ENCODE measurements at regions not wholly inside any gene's neighbourhood (a gene's known extent, or its start where the extent isn't known, plus 50 kb on each side); places are given as distances from the start of the nearest gene placed in this dataset.
"Not testable (repeated sequence)": the region's sequence is repeated elsewhere in the genome, so short reads cannot be mapped to it uniquely, and the experiment has no call there.

DNA sequence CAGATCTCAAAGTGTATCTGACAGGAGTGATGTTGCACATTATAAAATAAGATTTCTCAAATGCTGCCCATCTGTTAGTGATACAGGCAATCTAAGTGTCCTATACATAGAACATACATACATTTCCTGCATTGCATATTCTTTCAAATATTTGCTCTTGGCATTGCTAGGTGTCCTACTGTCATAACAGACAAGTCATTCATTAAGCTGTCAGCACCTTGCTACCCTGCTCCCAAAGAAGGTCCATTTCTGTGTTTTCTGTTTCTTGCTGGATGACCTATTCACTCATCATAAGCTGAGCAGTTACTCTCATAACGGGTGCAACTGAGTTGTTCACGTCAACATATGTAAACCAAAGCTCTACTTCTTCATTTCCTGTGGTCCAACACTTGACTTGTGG lies 719.0 kb downstream of the KCNJ2 start:
- no peak for DNase-seq

GRCh38 chr17:70891306-70891705 lies 722.0 kb downstream of the KCNJ2 start:
- no peak for DNase-seq

GRCh38 chr17:70892527-70892926 lies 723.2 kb downstream of the KCNJ2 start:
- no peak for DNase-seq

- peak; percentile 37 for DNase-seq
Observed at GRCh38 chr17:70896843-70897242, 727.5 kb downstream of the KCNJ2 start.

GRCh38 chr17:70897446-70897845 lies 728.1 kb downstream of the KCNJ2 start:
- DNase-seq: no peak

- no peak for DNase-seq
Observed at GRCh38 chr17:70901870-70902269, 732.5 kb downstream of the KCNJ2 start.

- peak; percentile 97 for DNase-seq
Observed at GRCh38 chr17:70905796-70906195, 736.5 kb downstream of the KCNJ2 start.

- peak; percentile 31 for DNase-seq
Observed at GRCh38 chr17:70906808-70907207, 737.5 kb downstream of the KCNJ2 start.

DNA sequence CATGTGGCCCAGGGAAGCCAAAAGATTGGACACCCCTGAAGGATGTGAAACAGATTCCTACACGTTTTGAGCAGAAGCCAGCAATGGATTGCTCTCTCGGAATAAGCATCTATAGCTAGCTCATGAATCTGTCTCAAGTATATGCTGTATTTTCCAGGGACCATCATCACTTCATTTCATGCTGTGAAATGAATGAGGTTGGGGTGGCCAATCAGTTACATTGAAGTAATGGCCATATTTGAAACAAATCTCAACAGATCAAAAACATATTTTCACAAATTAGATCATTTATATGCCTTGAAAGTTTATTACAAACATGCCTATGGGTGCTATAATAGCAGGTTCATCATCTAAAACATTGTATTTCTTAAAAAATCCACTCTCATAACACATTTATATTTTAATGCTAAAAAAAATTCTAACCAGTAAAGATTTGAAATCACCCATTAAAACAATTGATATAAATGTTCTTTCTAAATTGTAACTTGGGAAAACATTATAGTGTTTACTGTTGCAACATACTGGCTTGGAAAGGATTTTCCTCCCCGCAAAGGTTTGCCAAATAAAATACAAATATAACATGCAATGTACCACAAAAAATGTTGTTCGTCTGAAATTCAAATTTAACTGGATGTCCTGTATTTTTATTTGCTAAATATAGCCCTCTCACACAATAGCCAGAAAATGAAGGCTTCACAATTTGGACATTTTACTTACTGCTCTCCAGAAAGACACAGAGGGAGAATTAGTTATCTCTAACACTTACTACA lies 743.6 kb downstream of the KCNJ2 start:
- no peak for DNase-seq

GRCh38 chr17:70916469-70916868 lies 747.1 kb downstream of the KCNJ2 start:
- no peak for DNase-seq

DNA sequence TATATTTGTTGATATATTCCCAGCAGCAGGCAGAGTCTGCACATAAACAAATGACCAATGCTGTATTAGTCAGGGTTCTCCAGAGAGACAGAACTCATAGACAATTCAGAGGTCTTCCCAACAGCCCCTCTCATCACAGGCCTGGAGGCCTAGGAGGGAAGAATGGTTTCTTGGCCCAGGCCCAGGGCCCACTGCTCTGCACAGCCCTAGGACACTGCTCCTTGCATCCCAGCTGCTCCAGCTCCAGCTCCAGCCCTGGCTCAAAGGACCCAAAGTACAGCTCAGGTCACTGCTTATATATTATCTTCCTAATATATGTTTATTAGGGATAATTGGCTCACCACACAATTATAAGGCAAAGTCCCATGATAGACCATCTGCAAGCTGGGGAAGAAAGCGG lies 749.9 kb downstream of the KCNJ2 start:
- DNase-seq: no peak

DNA sequence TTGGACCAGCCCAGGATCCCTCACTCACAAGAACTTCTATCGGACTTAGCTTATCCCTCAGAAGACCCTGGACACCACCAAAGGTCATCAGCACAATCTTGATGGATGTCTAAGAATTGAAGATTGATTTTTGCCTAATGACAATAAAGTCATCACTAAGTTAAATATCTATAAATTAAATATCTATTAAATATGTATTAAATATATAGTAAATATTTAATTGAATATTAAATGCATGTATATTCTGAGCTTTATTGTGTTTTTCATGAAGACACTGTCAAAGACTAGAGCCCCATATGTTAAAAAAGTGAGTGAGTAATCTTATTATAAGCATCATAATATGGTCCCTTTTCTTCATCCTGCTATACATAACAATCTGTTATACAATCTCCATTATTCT lies 751.1 kb downstream of the KCNJ2 start:
- DNase-seq: no peak

DNA sequence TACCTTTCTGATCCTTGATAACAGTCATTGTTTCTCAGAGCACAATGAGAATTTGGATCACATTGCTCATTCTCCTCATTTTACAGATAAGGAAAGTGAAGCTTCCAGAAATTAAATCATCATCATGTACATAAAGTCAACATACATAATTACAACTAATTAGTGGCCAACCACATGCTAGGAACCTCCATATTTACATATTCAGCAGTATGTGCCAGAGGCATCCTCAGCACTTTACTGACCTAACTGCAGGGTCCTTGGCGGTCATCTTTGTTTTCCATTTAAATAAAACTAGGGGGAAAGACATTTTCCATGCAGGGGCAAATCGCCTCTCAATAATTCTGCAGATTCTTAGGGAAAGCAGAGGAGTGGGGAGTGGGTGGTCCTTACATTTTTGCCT lies 752.9 kb downstream of the KCNJ2 start:
- no peak for DNase-seq

DNA sequence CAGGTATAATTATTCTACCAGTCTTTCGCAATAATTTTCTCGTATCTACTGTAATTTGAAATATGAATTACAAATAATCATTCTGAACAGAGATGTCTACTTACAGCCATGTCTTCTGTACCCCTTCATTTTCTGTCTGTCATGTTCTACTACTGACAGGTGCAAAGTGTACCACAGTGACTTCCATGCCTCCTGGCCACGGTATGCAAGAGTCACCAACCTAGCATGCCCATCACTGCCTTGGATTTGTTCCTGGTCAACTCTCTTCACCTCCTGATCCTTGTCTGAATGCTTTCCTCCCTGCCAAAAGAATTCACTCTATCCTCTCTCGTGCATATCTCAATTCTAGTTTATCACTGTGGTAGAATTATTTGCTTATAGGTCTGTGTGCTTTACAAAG lies 755.4 kb downstream of the KCNJ2 start:
- no peak for DNase-seq

DNA sequence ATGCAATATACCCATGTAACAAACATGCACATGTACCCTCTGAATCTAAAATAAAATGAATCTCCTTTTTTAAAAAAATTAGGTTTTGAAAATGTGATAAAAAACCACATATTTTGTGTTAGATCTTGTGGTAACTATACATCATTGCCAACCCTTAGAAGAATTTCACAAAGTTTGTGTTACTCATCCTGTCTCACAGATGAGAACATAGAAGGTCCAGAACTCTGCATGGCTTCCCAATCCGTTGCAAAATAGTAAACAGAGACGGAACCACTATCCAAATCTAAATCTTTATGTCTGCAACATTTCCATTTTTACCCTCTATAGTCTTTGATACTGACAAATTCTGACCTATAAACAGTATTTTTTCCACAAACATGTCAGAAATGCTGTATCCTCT lies 759.9 kb downstream of the KCNJ2 start:
- peak; percentile 54 for DNase-seq

GRCh38 chr17:70934231-70934630 lies 764.9 kb downstream of the KCNJ2 start:
- DNase-seq: no peak

GRCh38 chr17:70934835-70935234 lies 765.5 kb downstream of the KCNJ2 start:
- no peak for DNase-seq

GRCh38 chr17:70936724-70937123 lies 767.4 kb downstream of the KCNJ2 start:
- DNase-seq: no peak

GRCh38 chr17:70938336-70938735 lies 769.0 kb downstream of the KCNJ2 start:
- DNase-seq: no peak

GRCh38 chr17:70945386-70945785 lies 776.1 kb downstream of the KCNJ2 start:
- peak; percentile 44 for DNase-seq

DNA sequence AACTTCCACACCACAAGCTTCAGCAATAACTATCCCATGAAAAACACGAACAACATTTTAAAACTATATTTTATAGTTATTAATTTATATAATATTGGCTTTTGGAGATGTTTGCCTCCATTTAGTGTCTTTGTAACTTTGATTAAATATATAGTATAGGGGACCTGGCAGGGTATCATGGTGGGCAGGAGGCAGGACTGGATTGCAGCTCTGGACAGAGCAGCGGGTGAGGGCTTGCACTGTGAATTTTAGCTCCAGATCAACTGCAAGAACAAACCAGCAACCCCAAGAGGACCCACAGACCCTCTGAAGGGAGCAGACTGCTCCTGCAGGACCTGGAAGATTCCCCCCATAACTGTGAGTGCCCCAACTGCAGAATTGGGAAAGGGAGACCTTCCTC lies 777.9 kb downstream of the KCNJ2 start:
- DNase-seq: no peak

GRCh38 chr17:70947636-70948565 lies 778.6 kb downstream of the KCNJ2 start:
- no peak for DNase-seq

DNA sequence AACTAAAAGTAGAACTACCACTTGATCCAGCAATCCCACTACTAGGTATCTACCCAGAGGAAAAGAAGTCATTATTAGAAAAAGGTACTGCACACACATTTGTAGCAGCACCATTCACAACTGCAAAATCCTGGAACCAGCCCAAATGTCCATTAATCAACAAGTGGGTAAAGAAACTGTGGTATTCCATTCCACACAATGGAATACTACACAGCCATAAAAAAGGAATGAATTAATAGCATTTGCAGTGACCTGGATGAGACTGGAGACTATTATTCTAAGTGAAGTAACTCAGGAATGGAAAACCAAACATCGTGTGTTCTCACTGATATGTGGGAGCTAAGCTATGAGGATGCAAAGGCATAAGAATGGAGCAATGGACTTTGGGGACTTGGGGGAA lies 783.8 kb downstream of the KCNJ2 start:
- DNase-seq: not testable (repeated sequence)

DNA sequence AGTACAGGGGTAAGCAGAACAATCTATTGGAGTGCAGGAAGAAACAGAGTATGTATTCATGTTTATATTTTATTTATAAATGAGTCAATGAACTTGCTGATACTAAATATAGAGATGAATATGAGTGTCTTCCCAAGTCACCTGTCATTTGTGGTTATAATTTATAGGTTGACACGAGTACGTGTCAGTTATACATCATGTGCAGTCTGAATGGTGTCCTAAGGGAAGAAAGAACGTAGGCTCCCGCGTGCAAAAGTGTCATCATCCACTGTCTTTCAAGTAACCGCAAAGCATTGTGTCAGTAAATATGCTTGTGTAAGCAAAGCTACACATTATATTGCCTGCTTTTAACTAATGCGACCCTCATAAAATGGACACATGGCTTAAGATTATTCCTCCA lies 786.1 kb downstream of the KCNJ2 start:
- no peak for DNase-seq
